ENCODE measurements at regions not wholly inside any gene's neighbourhood (a gene's known extent, or its start where the extent isn't known, plus 50 kb on each side); places are given as distances from the start of the nearest gene placed in this dataset.

GRCh38 chr16:79326549-79326948 is 274.0 kb downstream of the MAF start:
- ATAC-seq (replicated peaks in 1 of 4) = no peak
- no peak overlapping the region for H3K27ac ChIP-seq (ENCODE audit: low read length)
- peaks cover 11 to 14% (median 12%) of the 10 kb centered on the region in 3 donors for H3K4me1 Mint-ChIP-seq
- H3K4me3 ChIP-seq (ENCODE audit: control insufficient read depth in 1 of 2, extremely low read depth in 1 of 2, low read length in 1 of 2) = no peak overlapping the region
- no peaks in the 10 kb centered on the region for H3K9me3 ChIP-seq
- WGBS (ENCODE audit: insufficient coverage) = 92% methylated on average over 3 of the region's 3 CpGs
- no peaks in the 10 kb centered on the region for H3K9me3 Mint-ChIP-seq
- H3K4me3 Mint-ChIP-seq = no peak overlapping the region
- no peaks in the 10 kb centered on the region for H3K36me3 ChIP-seq (ENCODE audit: control insufficient read depth in 2 of 2, extremely low read depth in 1 of 2, insufficient read depth in 1 of 2, low read length in 1 of 2)
- no peak overlapping the region for H3K27ac Mint-ChIP-seq
- peaks cover 0 to 10% of the 10 kb centered on the region in 2 experiments for H3K4me1 ChIP-seq (ENCODE audit: control insufficient read depth in 1 of 2, extremely low read depth in 1 of 2, insufficient read depth in 2 of 2, low read length in 2 of 2)
- peaks cover 0 to 4% of the 10 kb centered on the region in 2 experiments for H3K27me3 ChIP-seq (replicated peaks in 1 of 2; ENCODE audit: control insufficient read depth in 2 of 2, extremely low read depth in 1 of 2, insufficient read depth in 2 of 2, low read length in 1 of 2)
- POLR2A ChIA-PET = no interaction called here
- no peak for DNase-seq
- CTCF ChIA-PET = no interaction called here
- no peaks in the 10 kb centered on the region for H3K36me3 Mint-ChIP-seq
- H3K27me3 Mint-ChIP-seq = peaks cover 7 to 20% of the 10 kb centered on the region in 2 donors

- no peak for ATAC-seq (replicated peaks in 1 of 4)
- DNase-seq = no peak
- Mint-ChIP-seq H3K27me3 (peaks cover 7 to 24% of the 10 kb centered on the region in 2 donors), H3K4me3 (no peak overlapping the region), H3K4me1 (peaks cover 11 to 14% (median 12%) of the 10 kb centered on the region in 3 donors), H3K9me3 (no peaks in the 10 kb centered on the region), H3K27ac (no peak overlapping the region), H3K36me3 (no peaks in the 10 kb centered on the region)
- H3K27me3 ChIP-seq (replicated peaks in 1 of 2; ENCODE audit: control insufficient read depth in 2 of 2, extremely low read depth in 1 of 2, insufficient read depth in 2 of 2, low read length in 1 of 2) = peaks cover 0 to 4% of the 10 kb centered on the region in 2 experiments
- H3K36me3 ChIP-seq (ENCODE audit: control insufficient read depth in 2 of 2, extremely low read depth in 1 of 2, insufficient read depth in 1 of 2, low read length in 1 of 2) = no peaks in the 10 kb centered on the region
- no peak overlapping the region for H3K4me3 ChIP-seq (ENCODE audit: control insufficient read depth in 1 of 2, extremely low read depth in 1 of 2, low read length in 1 of 2)
- ChIA-PET POLR2A (no interaction called here), CTCF (interaction anchor here in 1 of 2 donors (0.6 kb wide), 1 partner anchor 1182 kb away, joined by 5 read pairs; no protein-coding TSS in a partner anchor)
- no peak overlapping the region for H3K27ac ChIP-seq (ENCODE audit: low read length)
- H3K4me1 ChIP-seq (ENCODE audit: control insufficient read depth in 1 of 2, extremely low read depth in 1 of 2, insufficient read depth in 2 of 2, low read length in 2 of 2) = peaks cover 0 to 10% of the 10 kb centered on the region in 2 experiments
- no peaks in the 10 kb centered on the region for H3K9me3 ChIP-seq
- WGBS (ENCODE audit: insufficient coverage) = 44% methylated on average over 7 of the region's 8 CpGs
Measured at GRCh38 chr16:79325226-79325945, 275.2 kb downstream of the MAF start.

GRCh38 chr16:79320956-79321355 is 279.6 kb downstream of the MAF start:
- Mint-ChIP-seq H3K27me3 (peaks cover 12 to 42% of the 10 kb centered on the region in 2 donors), H3K36me3 (no peaks in the 10 kb centered on the region), H3K27ac (no peak overlapping the region), H3K4me1 (peaks cover 11 to 19% (median 19%) of the 10 kb centered on the region in 3 donors), H3K9me3 (no peaks in the 10 kb centered on the region), H3K4me3 (no peak overlapping the region)
- WGBS (ENCODE audit: insufficient coverage) = 83% methylated on average over 1 of the region's 6 CpGs
- ChIA-PET POLR2A (interaction anchor here in 1 of 2 donors (0.6 kb wide), 1 partner anchor 33 kb away, joined by 3 read pairs; no protein-coding TSS in a partner anchor), CTCF (no interaction called here)
- Histone ChIP-seq H3K9me3 (no peaks in the 10 kb centered on the region), H3K4me1 (ENCODE audit: control insufficient read depth in 1 of 2, extremely low read depth in 1 of 2, insufficient read depth in 2 of 2, low read length in 2 of 2) (peaks cover 3 to 9% of the 10 kb centered on the region in 2 experiments), H3K4me3 (ENCODE audit: control insufficient read depth in 1 of 2, extremely low read depth in 1 of 2, low read length in 1 of 2) (no peak overlapping the region), H3K27me3 (replicated peaks in 1 of 2; ENCODE audit: control insufficient read depth in 2 of 2, extremely low read depth in 1 of 2, insufficient read depth in 2 of 2, low read length in 1 of 2) (peaks cover 0 to 7% of the 10 kb centered on the region in 2 experiments), H3K27ac (ENCODE audit: low read length) (no peak overlapping the region), H3K36me3 (ENCODE audit: control insufficient read depth in 2 of 2, extremely low read depth in 1 of 2, insufficient read depth in 1 of 2, low read length in 1 of 2) (no peaks in the 10 kb centered on the region)
- DNase-seq = no peak
- no peak for ATAC-seq (replicated peaks in 1 of 4)

DNA sequence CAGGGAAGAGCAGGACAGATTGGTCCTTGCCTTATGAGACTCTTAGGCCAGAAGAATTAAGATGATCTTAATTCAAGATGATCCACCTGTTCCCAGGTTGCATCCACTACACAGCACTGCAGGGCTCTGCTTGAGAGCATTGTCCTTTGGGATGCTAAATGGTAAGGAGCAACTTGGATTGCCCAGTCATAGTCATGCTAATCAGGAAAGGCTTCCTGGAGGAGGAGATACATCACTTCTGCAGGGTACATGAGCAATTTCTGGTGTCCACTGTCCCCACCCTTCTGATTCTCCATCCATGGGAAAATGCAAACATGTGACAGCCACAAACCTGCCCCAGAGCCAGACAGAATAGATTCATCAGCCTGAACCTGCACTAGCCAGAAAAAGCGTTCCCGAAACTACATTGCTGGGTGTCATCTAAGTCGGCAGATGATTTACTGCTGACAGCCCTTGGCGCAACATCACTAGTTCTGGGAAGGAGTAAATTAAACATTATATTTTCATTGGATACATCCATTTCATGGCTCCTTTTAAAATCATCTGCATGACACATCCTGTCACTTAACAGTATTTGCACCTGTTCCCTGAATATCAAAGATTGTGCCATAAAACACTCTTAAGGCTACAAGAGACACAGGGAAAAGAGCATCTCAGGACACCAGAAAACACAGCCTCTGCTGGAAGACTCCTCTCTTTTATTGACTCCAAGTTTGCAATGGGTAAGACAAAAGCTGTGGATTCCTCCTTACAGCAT is 282.2 kb downstream of the MAF start:
- POLR2A ChIA-PET = no interaction called here
- Mint-ChIP-seq H3K27me3 (peaks cover 13 to 43% of the 10 kb centered on the region in 2 donors), H3K4me3 (no peak overlapping the region)

GRCh38 chr16:79317521-79317920 is 283.0 kb downstream of the MAF start:
- Histone ChIP-seq H3K27ac (ENCODE audit: low read length) (no peak overlapping the region), H3K9me3 (no peaks in the 10 kb centered on the region), H3K36me3 (ENCODE audit: control insufficient read depth in 2 of 2, extremely low read depth in 1 of 2, insufficient read depth in 1 of 2, low read length in 1 of 2) (no peaks in the 10 kb centered on the region), H3K4me3 (ENCODE audit: control insufficient read depth in 1 of 2, extremely low read depth in 1 of 2, low read length in 1 of 2) (no peak overlapping the region), H3K27me3 (replicated peaks in 1 of 2; ENCODE audit: control insufficient read depth in 2 of 2, extremely low read depth in 1 of 2, insufficient read depth in 2 of 2, low read length in 1 of 2) (peaks cover 0 to 8% of the 10 kb centered on the region in 2 experiments), H3K4me1 (ENCODE audit: control insufficient read depth in 1 of 2, extremely low read depth in 1 of 2, insufficient read depth in 2 of 2, low read length in 2 of 2) (peaks cover 0 to 7% of the 10 kb centered on the region in 2 experiments)
- Mint-ChIP-seq H3K4me3 (no peak overlapping the region), H3K36me3 (no peaks in the 10 kb centered on the region), H3K4me1 (peaks cover 0 to 18% (median 11%) of the 10 kb centered on the region in 3 donors), H3K27ac (no peak overlapping the region), H3K9me3 (no peaks in the 10 kb centered on the region), H3K27me3 (peaks cover 16 to 43% of the 10 kb centered on the region in 2 donors)
- ChIA-PET CTCF (no interaction called here), POLR2A (no interaction called here)
- ATAC-seq (replicated peaks in 1 of 4) (no peak), DNase-seq (no peak)
- WGBS (ENCODE audit: insufficient coverage) = 80% methylated on average over 1 of the region's 2 CpGs

More for the DNA sequence above, 282.2 kb downstream of the MAF start:
- no peak overlapping the region for H3K27ac Mint-ChIP-seq
- DNase-seq = no peak
- no peaks in the 10 kb centered on the region for H3K9me3 Mint-ChIP-seq
- Histone ChIP-seq H3K27me3 (replicated peaks in 1 of 2; ENCODE audit: control insufficient read depth in 2 of 2, extremely low read depth in 1 of 2, insufficient read depth in 2 of 2, low read length in 1 of 2) (peaks cover 0 to 12% of the 10 kb centered on the region in 2 experiments), H3K4me1 (ENCODE audit: control insufficient read depth in 1 of 2, extremely low read depth in 1 of 2, insufficient read depth in 2 of 2, low read length in 2 of 2) (peaks cover 0 to 7% of the 10 kb centered on the region in 2 experiments), H3K4me3 (ENCODE audit: control insufficient read depth in 1 of 2, extremely low read depth in 1 of 2, low read length in 1 of 2) (no peak overlapping the region), H3K36me3 (ENCODE audit: control insufficient read depth in 2 of 2, extremely low read depth in 1 of 2, insufficient read depth in 1 of 2, low read length in 1 of 2) (no peaks in the 10 kb centered on the region), H3K9me3 (no peaks in the 10 kb centered on the region), H3K27ac (ENCODE audit: low read length) (no peak overlapping the region)
- no CpG with 5 or more reads among the region's 4 CpGs for WGBS (ENCODE audit: insufficient coverage)
- no peak for ATAC-seq (replicated peaks in 1 of 4)
- CTCF ChIA-PET = no interaction called here
- H3K4me1 Mint-ChIP-seq = peaks cover 0 to 18% (median 11%) of the 10 kb centered on the region in 3 donors
- H3K36me3 Mint-ChIP-seq = no peaks in the 10 kb centered on the region

DNA sequence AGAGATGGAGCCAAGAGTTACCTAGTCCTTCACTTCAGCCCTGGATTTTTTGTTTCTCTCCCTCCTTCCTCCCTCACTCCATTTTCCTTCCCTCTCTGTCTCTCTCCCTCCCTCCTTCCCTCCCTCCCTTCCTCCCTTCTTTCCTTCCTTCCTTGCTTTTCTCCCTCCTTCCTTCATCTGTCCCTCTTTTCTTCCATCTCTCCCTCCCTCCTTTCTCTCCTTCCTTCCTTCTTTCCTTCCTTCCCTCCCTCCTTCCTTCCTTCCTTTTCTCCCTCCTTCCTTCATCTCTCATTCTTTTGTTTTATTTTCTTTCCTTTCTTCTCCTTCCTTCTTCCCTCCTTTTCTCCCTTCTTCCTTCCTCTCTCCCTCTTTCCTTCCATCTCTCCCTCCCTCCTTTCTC is 283.5 kb downstream of the MAF start:
- no peak for DNase-seq
- no peak overlapping the region for H3K27ac Mint-ChIP-seq
- H3K9me3 Mint-ChIP-seq = no peaks in the 10 kb centered on the region
- no peak overlapping the region for H3K4me3 ChIP-seq (ENCODE audit: control insufficient read depth in 1 of 2, extremely low read depth in 1 of 2, low read length in 1 of 2)
- no peaks in the 10 kb centered on the region for H3K36me3 Mint-ChIP-seq
- no peaks in the 10 kb centered on the region for H3K9me3 ChIP-seq
- H3K4me1 Mint-ChIP-seq = peaks cover 0 to 20% (median 11%) of the 10 kb centered on the region in 3 donors
- H3K36me3 ChIP-seq (ENCODE audit: control insufficient read depth in 2 of 2, extremely low read depth in 1 of 2, insufficient read depth in 1 of 2, low read length in 1 of 2) = no peaks in the 10 kb centered on the region
- ChIA-PET POLR2A (no interaction called here), CTCF (no interaction called here)
- no peak for ATAC-seq (replicated peaks in 1 of 4)
- no peak overlapping the region for H3K27ac ChIP-seq (ENCODE audit: low read length)
- peaks cover 0 to 8% of the 10 kb centered on the region in 2 experiments for H3K27me3 ChIP-seq (replicated peaks in 1 of 2; ENCODE audit: control insufficient read depth in 2 of 2, extremely low read depth in 1 of 2, insufficient read depth in 2 of 2, low read length in 1 of 2)
- peaks cover 0 to 7% of the 10 kb centered on the region in 2 experiments for H3K4me1 ChIP-seq (ENCODE audit: control insufficient read depth in 1 of 2, extremely low read depth in 1 of 2, insufficient read depth in 2 of 2, low read length in 2 of 2)
- H3K27me3 Mint-ChIP-seq = peaks cover 12 to 39% of the 10 kb centered on the region in 2 donors
- H3K4me3 Mint-ChIP-seq = no peak overlapping the region
